ENCODE measurements at regions not wholly inside any gene's neighbourhood (a gene's known extent, or its start where the extent isn't known, plus 50 kb on each side); places are given as distances from the start of the nearest gene placed in this dataset.

- H3K9me3 Mint-ChIP-seq (ENCODE audit: insufficient read depth) = no peaks in the 10 kb centered on the region
- POLR2A ChIA-PET = no interaction called here
Measured at GRCh38 chr13:107387525-107387924, 819.6 kb upstream of the ARGLU1 start.

GRCh38 chr13:107379407-107380155 is 811.6 kb upstream of the ARGLU1 start:
- ATAC-seq (no peak), DNase-seq (no peak)
- H3K4me3 Mint-ChIP-seq = no peak overlapping the region
- ChIA-PET CTCF (no interaction called here), POLR2A (no interaction called here)
- H3K27ac Mint-ChIP-seq = no peak overlapping the region
- no peaks in the 10 kb centered on the region for H3K27me3 Mint-ChIP-seq (ENCODE audit: low read depth)
- no peaks in the 10 kb centered on the region for H3K36me3 Mint-ChIP-seq (ENCODE audit: low read depth)
- no peaks in the 10 kb centered on the region for H3K9me3 Mint-ChIP-seq (ENCODE audit: insufficient read depth)
- H3K4me1 Mint-ChIP-seq (ENCODE audit: low read depth) = no peaks in the 10 kb centered on the region

More at GRCh38 chr13:107387525-107387924, 819.6 kb upstream of the ARGLU1 start:
- CTCF ChIA-PET = no interaction called here
- Mint-ChIP-seq H3K27ac (no peak overlapping the region), H3K36me3 (ENCODE audit: low read depth) (no peaks in the 10 kb centered on the region), H3K27me3 (ENCODE audit: low read depth) (no peaks in the 10 kb centered on the region), H3K4me1 (ENCODE audit: low read depth) (no peaks in the 10 kb centered on the region), H3K4me3 (no peak overlapping the region)
- no peak for ATAC-seq
- DNase-seq = no peak

GRCh38 chr13:107376341-107377125 is 808.6 kb upstream of the ARGLU1 start:
- no peaks in the 10 kb centered on the region for H3K27me3 Mint-ChIP-seq (ENCODE audit: low read depth)
- POLR2A ChIA-PET = no interaction called here
- H3K4me1 Mint-ChIP-seq (ENCODE audit: low read depth) = no peaks in the 10 kb centered on the region
- H3K9me3 Mint-ChIP-seq (ENCODE audit: insufficient read depth) = no peaks in the 10 kb centered on the region
- DNase-seq = no peak
- no peak overlapping the region for H3K27ac Mint-ChIP-seq
- CTCF ChIA-PET = no interaction called here
- ATAC-seq = no peak
- H3K4me3 Mint-ChIP-seq = no peak overlapping the region
- H3K36me3 Mint-ChIP-seq (ENCODE audit: low read depth) = no peaks in the 10 kb centered on the region

- POLR2A ChIA-PET = no interaction called here
- Mint-ChIP-seq H3K4me3 (no peak overlapping the region), H3K27ac (no peak overlapping the region)
Measured at GRCh38 chr13:107375701-107376340, 807.9 kb upstream of the ARGLU1 start.

GRCh38 chr13:107374038-107374437 is 806.1 kb upstream of the ARGLU1 start:
- H3K27me3 Mint-ChIP-seq (ENCODE audit: low read depth) = no peaks in the 10 kb centered on the region
- POLR2A ChIA-PET = no interaction called here
- no peaks in the 10 kb centered on the region for H3K36me3 Mint-ChIP-seq (ENCODE audit: low read depth)
- DNase-seq = no peak
- no peaks in the 10 kb centered on the region for H3K4me1 Mint-ChIP-seq (ENCODE audit: low read depth)
- CTCF ChIA-PET = interaction anchor here (1.7 kb wide), 1 partner anchor 21 kb away, joined by 4 read pairs; no protein-coding TSS in a partner anchor
- H3K9me3 Mint-ChIP-seq (ENCODE audit: insufficient read depth) = no peaks in the 10 kb centered on the region
- H3K27ac Mint-ChIP-seq = no peak overlapping the region
- no peak for ATAC-seq
- no peak overlapping the region for H3K4me3 Mint-ChIP-seq

More at GRCh38 chr13:107375701-107376340, 807.9 kb upstream of the ARGLU1 start:
- Mint-ChIP-seq H3K27me3 (ENCODE audit: low read depth) (no peaks in the 10 kb centered on the region), H3K9me3 (ENCODE audit: insufficient read depth) (no peaks in the 10 kb centered on the region), H3K4me1 (ENCODE audit: low read depth) (no peaks in the 10 kb centered on the region), H3K36me3 (ENCODE audit: low read depth) (no peaks in the 10 kb centered on the region)
- DNase-seq (no peak), ATAC-seq (no peak)
- CTCF ChIA-PET = no interaction called here

GRCh38 chr13:107373551-107373950 is 805.6 kb upstream of the ARGLU1 start:
- no peak overlapping the region for H3K4me3 Mint-ChIP-seq
- no peaks in the 10 kb centered on the region for H3K27me3 Mint-ChIP-seq (ENCODE audit: low read depth)
- ChIA-PET CTCF (no interaction called here), POLR2A (no interaction called here)
- no peak overlapping the region for H3K27ac Mint-ChIP-seq
- no peaks in the 10 kb centered on the region for H3K36me3 Mint-ChIP-seq (ENCODE audit: low read depth)
- ATAC-seq (no peak), DNase-seq (no peak)
- no peaks in the 10 kb centered on the region for H3K9me3 Mint-ChIP-seq (ENCODE audit: insufficient read depth)
- no peaks in the 10 kb centered on the region for H3K4me1 Mint-ChIP-seq (ENCODE audit: low read depth)

GRCh38 chr13:107370015-107370785 is 802.3 kb upstream of the ARGLU1 start:
- Mint-ChIP-seq H3K27me3 (ENCODE audit: low read depth) (no peaks in the 10 kb centered on the region), H3K36me3 (ENCODE audit: low read depth) (no peaks in the 10 kb centered on the region), H3K4me1 (ENCODE audit: low read depth) (no peaks in the 10 kb centered on the region), H3K27ac (no peak overlapping the region), H3K9me3 (ENCODE audit: insufficient read depth) (no peaks in the 10 kb centered on the region), H3K4me3 (no peak overlapping the region)
- POLR2A ChIA-PET = no interaction called here
- DNase-seq (no peak), ATAC-seq (no peak)
- CTCF ChIA-PET = no interaction called here

GRCh38 chr13:107367258-107367657 is 799.3 kb upstream of the ARGLU1 start:
- ChIA-PET CTCF (no interaction called here), POLR2A (no interaction called here)
- H3K36me3 Mint-ChIP-seq (ENCODE audit: low read depth) = no peaks in the 10 kb centered on the region
- no peak overlapping the region for H3K27ac Mint-ChIP-seq
- H3K9me3 Mint-ChIP-seq (ENCODE audit: insufficient read depth) = no peaks in the 10 kb centered on the region
- H3K4me1 Mint-ChIP-seq (ENCODE audit: low read depth) = no peaks in the 10 kb centered on the region
- no peak overlapping the region for H3K4me3 Mint-ChIP-seq
- DNase-seq (no peak), ATAC-seq (no peak)
- no peaks in the 10 kb centered on the region for H3K27me3 Mint-ChIP-seq (ENCODE audit: low read depth)

GRCh38 chr13:107365466-107366215 is 797.7 kb upstream of the ARGLU1 start:
- ATAC-seq (no peak), DNase-seq (no peak)
- Mint-ChIP-seq H3K9me3 (ENCODE audit: insufficient read depth) (no peaks in the 10 kb centered on the region), H3K36me3 (ENCODE audit: low read depth) (no peaks in the 10 kb centered on the region), H3K27me3 (ENCODE audit: low read depth) (no peaks in the 10 kb centered on the region), H3K27ac (no peak overlapping the region), H3K4me3 (no peak overlapping the region), H3K4me1 (ENCODE audit: low read depth) (no peaks in the 10 kb centered on the region)
- ChIA-PET POLR2A (no interaction called here), CTCF (no interaction called here)

- ChIA-PET CTCF (no interaction called here), POLR2A (no interaction called here)
- Mint-ChIP-seq H3K36me3 (ENCODE audit: low read depth) (no peaks in the 10 kb centered on the region), H3K9me3 (ENCODE audit: insufficient read depth) (no peaks in the 10 kb centered on the region), H3K4me3 (no peak overlapping the region), H3K4me1 (ENCODE audit: low read depth) (no peaks in the 10 kb centered on the region), H3K27me3 (ENCODE audit: low read depth) (no peaks in the 10 kb centered on the region), H3K27ac (no peak overlapping the region)
- ATAC-seq = no peak
- DNase-seq = no peak
Measured at GRCh38 chr13:107364658-107365057, 796.7 kb upstream of the ARGLU1 start.

- no peaks in the 10 kb centered on the region for H3K4me1 Mint-ChIP-seq (ENCODE audit: low read depth)
- POLR2A ChIA-PET = no interaction called here
- CTCF ChIA-PET = no interaction called here
- no peaks in the 10 kb centered on the region for H3K27me3 Mint-ChIP-seq (ENCODE audit: low read depth)
- no peaks in the 10 kb centered on the region for H3K36me3 Mint-ChIP-seq (ENCODE audit: low read depth)
- no peak overlapping the region for H3K4me3 Mint-ChIP-seq
- DNase-seq (no peak), ATAC-seq (no peak)
- H3K9me3 Mint-ChIP-seq (ENCODE audit: insufficient read depth) = no peaks in the 10 kb centered on the region
- H3K27ac Mint-ChIP-seq = no peak overlapping the region
Measured at GRCh38 chr13:107361666-107362065, 793.7 kb upstream of the ARGLU1 start.
